HCT116 (cell line): ENCODE measurements at regions not wholly inside any gene's neighbourhood (a gene's known extent, or its start where the extent isn't known, plus 50 kb on each side); places are given as distances from the start of the nearest gene placed in this dataset.

Source experiments
- ATAC-seq: fragments of 200-7000 bp; cut with Tn5 transposase; 2 replicates; pipeline ENCODE4 v1.9.1; 2020; ENCODE audit warnings: mild to moderate bottlenecking, moderate library complexity
- BruUV-seq: library from RNA; stranded (reverse); fragments of 400-500 nt; replicated peaks from 2 replicates; lab custom pipeline; 2021; lab: Mats Ljungman, UMichigan
- CTCF ChIA-PET: fragments of 300-600 bp; sonication (Branson Sonifier 250); formaldehyde crosslinking; loops from one replicate; lab custom pipeline; 2021; ENCODE audit warnings: antibody characterized with exemption; lab: Charles Lee
- POLR2A ChIA-PET: fragments of 300-600, 350-600 bp; sonication (Branson Sonifier 250); formaldehyde crosslinking; loops from one replicate; lab custom pipeline; 2021; ENCODE audit warnings: antibody characterized with exemption; lab: Charles Lee
- RAD21 ChIA-PET, 2 experiments: fragments of 300-600 bp; sonication (Branson Sonifier 250); formaldehyde crosslinking; loops; one replicate each; lab custom pipeline; 2023; ENCODE audit warnings: low total read pairs in 2 of 2; ENCODE audit not compliant: uncharacterized antibody in 2 of 2, unreplicated experiment in 2 of 2, low non-redundant PET in 1 of 2; lab: Charles Lee
- DNase-seq: peaks from one replicate; pipeline ENCODE4 v3.0.0-alpha.2; 2010; ENCODE audit warnings: low read depth, low spot score
- H2AFZ ChIP-seq: fragments of 200-600 bp; shearing (Covaris generic), sonication (generic); 2 replicates; pipeline ENCODE4 v1.6.1; 2017; ENCODE audit warnings: low read depth, mixed run types, mixed read lengths, antibody characterized with exemption, low read length; ENCODE audit not compliant: poor library complexity, severe bottlenecking
- H3K27ac ChIP-seq: 2 replicates; pipeline ENCODE4 v1.5.1; 2012; ENCODE audit warnings: low read depth, low read length
- H3K27me3 ChIP-seq: fragments of 200-600 bp; sonication (generic); 2 replicates; pipeline ENCODE4 v1.6.1; 2016; ENCODE audit warnings: mixed run types, low read length, mixed read lengths; ENCODE audit not compliant: insufficient read depth
- H3K36me3 ChIP-seq, 2 experiments: fragments of 200-500 bp in 1 of 2; fragments of 200-600 bp in 1 of 2; sonication (Bioruptor generic) in 1 of 2; sonication (generic) in 1 of 2; 2 replicates each; pipeline versions ENCODE4 v1.5.1 to v1.6.1; 2014 to 2016; ENCODE audit warnings: low read length in 2 of 2, inconsistent platforms in 1 of 2, mixed read lengths in 1 of 2, mixed run types in 1 of 2; ENCODE audit not compliant: insufficient read depth in 2 of 2, control insufficient read depth in 1 of 2
- H3K4me1 ChIP-seq, 2 experiments: fragments of 200-600 bp in 1 of 2; sonication (generic) in 1 of 2; 2 replicates each; pipeline versions ENCODE4 v1.5.1 to v1.6.1; 2012 to 2017; ENCODE audit warnings: low read length in 2 of 2, inconsistent platforms in 1 of 2, mild to moderate bottlenecking in 1 of 2, mixed read lengths in 1 of 2, mixed run types in 1 of 2, moderate library complexity in 1 of 2; ENCODE audit not compliant: insufficient read depth in 2 of 2, control insufficient read depth in 1 of 2
- H3K4me2 ChIP-seq: fragments of 200-600 bp; sonication (generic); 2 replicates; pipeline ENCODE4 v1.6.1; 2017; ENCODE audit warnings: mixed run types, low read length, mixed read lengths
- H3K4me3 ChIP-seq, 2 experiments: fragments of 200-600 bp in 1 of 2; sonication (generic) in 1 of 2; replicated peaks in 1 of 2; 2 replicates each; pipeline ENCODE4 v1.5.1; 2011 to 2016; ENCODE audit warnings: low read length in 2 of 2, control low read depth in 1 of 2, low read depth in 1 of 2, mild to moderate bottlenecking in 1 of 2, mixed read lengths in 1 of 2, mixed run types in 1 of 2
- H3K79me2 ChIP-seq: fragments of 200-600 bp; sonication (generic); 2 replicates; pipeline ENCODE4 v1.6.1; 2017; ENCODE audit warnings: mild to moderate bottlenecking, mixed run types, low read length, moderate library complexity, mixed read lengths; ENCODE audit not compliant: insufficient read depth
- H3K9ac ChIP-seq: fragments of 200-600 bp; sonication (generic); 2 replicates; pipeline ENCODE4 v1.6.1; 2016; ENCODE audit warnings: low read length, mixed read lengths
- H3K9me2 ChIP-seq: fragments of 200-600 bp; sonication (generic), shearing (Covaris generic); 2 replicates; pipeline ENCODE4 v1.6.1; 2017; ENCODE audit warnings: mixed run types, mild to moderate bottlenecking, moderate library complexity; ENCODE audit not compliant: insufficient read depth
- H3K9me3 ChIP-seq, 2 experiments: fragments of 200-500 bp in 1 of 2; fragments of 200-600 bp in 1 of 2; sonication (Bioruptor generic) in 1 of 2; sonication (generic) in 1 of 2; 2 replicates each; pipeline ENCODE4 v1.6.1; 2014 to 2017; ENCODE audit warnings: low read length in 2 of 2, mixed read lengths in 2 of 2, inconsistent platforms in 1 of 2, low read depth in 1 of 2, mild to moderate bottlenecking in 1 of 2, mixed run types in 1 of 2, moderate library complexity in 1 of 2; ENCODE audit not compliant: control insufficient read depth in 1 of 2, insufficient read depth in 1 of 2
- H4K20me1 ChIP-seq: fragments of 200-600 bp; sonication (generic), shearing (Covaris generic); 2 replicates; pipeline ENCODE4 v1.6.1; 2017; ENCODE audit warnings: mixed run types, mild to moderate bottlenecking, moderate library complexity; ENCODE audit not compliant: insufficient read depth
- CEBPB ChIP-seq: IDR thresholded peaks from 2 replicates; pipeline ENCODE4 v1.6.1; 2012; ENCODE audit warnings: low read depth
- EGR1 ChIP-seq: IDR thresholded peaks from 2 replicates; pipeline ENCODE4 v1.6.1; 2012; ENCODE audit warnings: low read depth
- ELF1 ChIP-seq: IDR thresholded peaks from 2 replicates; pipeline ENCODE4 v1.6.1; 2012; ENCODE audit warnings: low read depth, borderline replicate concordance
- EZH2 ChIP-seq: fragments of 200-600 bp; sonication (generic); IDR thresholded peaks from 2 replicates; pipeline ENCODE4 v1.6.1; 2017; ENCODE audit warnings: antibody characterized with exemption, mixed run types
- EZH2phosphoT487 ChIP-seq: fragments of 200-600 bp; IDR thresholded peaks from 2 replicates; pipeline ENCODE4 v1.6.1; 2018; ENCODE audit warnings: antibody characterized with exemption, borderline replicate concordance
- FOSL1 ChIP-seq: IDR thresholded peaks from 2 replicates; pipeline ENCODE4 v1.6.1; 2012; ENCODE audit warnings: low read depth
- JUND ChIP-seq: IDR thresholded peaks from 2 replicates; pipeline ENCODE4 v1.6.1; 2012
- MAX ChIP-seq: IDR thresholded peaks from 2 replicates; pipeline ENCODE4 v1.6.1; 2012
- POLR2A ChIP-seq: IDR thresholded peaks from 2 replicates; pipeline ENCODE4 v1.7.0; 2011; ENCODE audit warnings: borderline replicate concordance; ENCODE audit not compliant: insufficient read depth, insufficient read length; ENCODE audit errors: extremely low read depth
- POLR2AphosphoS5 ChIP-seq: IDR thresholded peaks from 2 replicates; pipeline ENCODE4 v1.6.1; 2011; ENCODE audit warnings: mild to moderate bottlenecking, low read depth, low read length, moderate library complexity
- RAD21 ChIP-seq: IDR thresholded peaks from 2 replicates; pipeline ENCODE4 v1.6.1; 2012; ENCODE audit warnings: low read depth, mild to moderate bottlenecking
- SIN3A ChIP-seq: IDR thresholded peaks from 2 replicates; pipeline ENCODE4 v1.6.1; 2012; ENCODE audit warnings: low read depth
- SRF ChIP-seq: IDR thresholded peaks from 2 replicates; pipeline ENCODE4 v1.6.1; 2012; ENCODE audit warnings: low read depth
- TCF7L2 ChIP-seq: IDR thresholded peaks from 2 replicates; pipeline ENCODE4 v1.7.0; 2011; ENCODE audit warnings: borderline replicate concordance, inconsistent platforms; ENCODE audit not compliant: insufficient read depth, insufficient read length; ENCODE audit errors: extremely low read depth
- YY1 ChIP-seq: IDR thresholded peaks from 2 replicates; pipeline ENCODE4 v1.6.1; 2011; ENCODE audit warnings: low read length, low read depth, moderate library complexity, mild to moderate bottlenecking; ENCODE audit not compliant: insufficient replicate concordance; ENCODE audit errors: extremely low read depth
- ZNF274 ChIP-seq: fragments of 200-500 bp; sonication (Bioruptor generic); IDR thresholded peaks from 2 replicates; pipeline ENCODE4 v1.6.1; 2014; ENCODE audit warnings: mild to moderate bottlenecking, low read depth, low read length, inconsistent platforms
- intact Hi-C: fragments of 100-400 bp; cut with micrococcal nuclease; formaldehyde crosslinking; loops from 2 replicates; pipeline ENCODE4 v1.10.0; 2022
- TF ChIP-seq, protein P1 (sequence below), 3 experiments: fragments of 200-600 bp in 1 of 3; sonication (generic) in 1 of 3; IDR thresholded peaks in 2 of 3; conservative IDR thresholded peaks in 1 of 3; 2 replicates each; pipeline ENCODE4 v1.5.1; 2012 to 2017; ENCODE audit warnings: low read depth in 2 of 3, low read length in 2 of 3, antibody characterized with exemption in 1 of 3, borderline replicate concordance in 1 of 3, control low read depth in 1 of 3, mild to moderate bottlenecking in 1 of 3, mixed read lengths in 1 of 3, mixed run types in 1 of 3, moderate library complexity in 1 of 3; ENCODE audit not compliant: insufficient read depth in 1 of 3

DNA sequence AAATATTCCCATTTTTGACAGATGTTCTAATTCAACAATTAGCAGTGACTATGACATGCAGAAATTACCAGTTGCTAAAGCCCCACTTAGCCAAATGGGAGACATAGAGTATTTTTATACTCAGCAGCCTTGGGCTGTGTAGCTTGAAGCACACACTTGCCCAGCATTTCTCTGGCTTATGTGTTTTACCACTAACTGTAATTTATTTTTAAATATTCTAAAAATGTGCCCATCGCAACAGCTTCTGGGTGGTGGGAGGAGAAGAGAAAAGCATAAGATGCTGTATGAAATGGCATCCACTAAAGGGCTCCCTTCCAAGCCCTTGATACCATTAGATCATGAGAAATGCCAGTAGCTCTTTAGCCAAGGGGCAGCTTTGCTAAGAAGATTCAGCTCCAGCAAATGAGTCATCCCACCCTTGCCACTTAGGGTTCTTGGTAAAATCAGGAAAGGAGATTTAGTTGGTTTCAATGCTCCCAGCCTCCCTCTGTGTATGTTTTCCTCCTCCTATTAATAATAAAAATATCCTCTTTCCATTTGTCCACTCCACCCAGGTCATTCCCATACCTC lies 462.7 kb upstream of the DEPDC1 start:
- H3K27me3 ChIP-seq = no peaks in the 10 kb centered on the region
- POLR2A ChIA-PET = no interaction called here
- ATAC-seq = no peak
- CTCF ChIA-PET = no interaction called here
- no peaks in the 10 kb centered on the region for H4K20me1 ChIP-seq
- H3K27ac ChIP-seq = no peak overlapping the region
- no peak for DNase-seq
- intact Hi-C loops = no loop called here
- H3K9me3 ChIP-seq = no peaks in the 10 kb centered on the region
- no peak overlapping the region for H2AFZ ChIP-seq
- no peak overlapping the region for H3K4me2 ChIP-seq
- no peaks in the 10 kb centered on the region for H3K4me1 ChIP-seq
- no peak overlapping the region for H3K4me3 ChIP-seq
- H3K36me3 ChIP-seq = no peaks in the 10 kb centered on the region
- no peaks in the 10 kb centered on the region for H3K79me2 ChIP-seq
- H3K9me2 ChIP-seq = no peaks in the 10 kb centered on the region
- TF ChIP-seq YY1 (no peak), TCF7L2 (no peak), RAD21 (no peak), EZH2 (no peak), EZH2phosphoT487 (no peak), EGR1 (no peak), SRF (no peak)
- no TSS peak for BruUV-seq
- RAD21 ChIA-PET = no interaction called here
- H3K9ac ChIP-seq = no peak overlapping the region

DNA sequence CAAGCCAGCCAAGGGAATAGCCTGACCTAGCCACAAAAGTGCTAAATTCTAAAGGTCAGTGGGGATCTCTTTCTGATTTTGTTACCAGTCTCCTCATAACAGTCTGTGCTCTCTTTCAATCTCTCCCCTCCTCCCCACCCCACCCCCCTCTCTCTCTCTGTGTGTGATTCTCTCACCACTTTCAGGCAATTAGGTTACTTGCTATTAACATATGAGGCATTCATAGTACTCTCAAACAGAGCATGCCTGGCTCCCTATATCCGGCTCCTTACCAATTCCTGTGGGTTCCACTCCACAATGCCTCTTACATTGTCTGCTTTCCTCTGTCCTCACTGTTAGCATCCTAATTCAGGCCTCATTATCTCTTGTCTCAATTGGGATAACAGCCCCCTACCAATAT lies 464.3 kb upstream of the DEPDC1 start:
- Histone ChIP-seq H3K4me3 (no peak overlapping the region), H3K79me2 (no peaks in the 10 kb centered on the region), H3K27ac (no peak overlapping the region), H3K36me3 (no peaks in the 10 kb centered on the region), H4K20me1 (no peaks in the 10 kb centered on the region), H3K4me1 (no peaks in the 10 kb centered on the region), H3K9me2 (no peaks in the 10 kb centered on the region), H3K9ac (no peak overlapping the region), H3K27me3 (no peaks in the 10 kb centered on the region), H2AFZ (no peak overlapping the region), H3K4me2 (no peak overlapping the region), H3K9me3 (no peaks in the 10 kb centered on the region)
- ChIA-PET CTCF (no interaction called here), POLR2A (no interaction called here), RAD21 (no interaction called here)
- intact Hi-C loops = no loop called here
- TF ChIP-seq POLR2A = no peak
- no peak for TF ChIP-seq CEBPB
- TF ChIP-seq EZH2phosphoT487 = no peak
- no peak for TF ChIP-seq SIN3A
- TF ChIP-seq, protein P1, sequence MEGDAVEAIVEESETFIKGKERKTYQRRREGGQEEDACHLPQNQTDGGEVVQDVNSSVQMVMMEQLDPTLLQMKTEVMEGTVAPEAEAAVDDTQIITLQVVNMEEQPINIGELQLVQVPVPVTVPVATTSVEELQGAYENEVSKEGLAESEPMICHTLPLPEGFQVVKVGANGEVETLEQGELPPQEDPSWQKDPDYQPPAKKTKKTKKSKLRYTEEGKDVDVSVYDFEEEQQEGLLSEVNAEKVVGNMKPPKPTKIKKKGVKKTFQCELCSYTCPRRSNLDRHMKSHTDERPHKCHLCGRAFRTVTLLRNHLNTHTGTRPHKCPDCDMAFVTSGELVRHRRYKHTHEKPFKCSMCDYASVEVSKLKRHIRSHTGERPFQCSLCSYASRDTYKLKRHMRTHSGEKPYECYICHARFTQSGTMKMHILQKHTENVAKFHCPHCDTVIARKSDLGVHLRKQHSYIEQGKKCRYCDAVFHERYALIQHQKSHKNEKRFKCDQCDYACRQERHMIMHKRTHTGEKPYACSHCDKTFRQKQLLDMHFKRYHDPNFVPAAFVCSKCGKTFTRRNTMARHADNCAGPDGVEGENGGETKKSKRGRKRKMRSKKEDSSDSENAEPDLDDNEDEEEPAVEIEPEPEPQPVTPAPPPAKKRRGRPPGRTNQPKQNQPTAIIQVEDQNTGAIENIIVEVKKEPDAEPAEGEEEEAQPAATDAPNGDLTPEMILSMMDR (IDR thresholded peaks at IDR 0.05 in 2 of 3, conservative IDR thresholded peaks at IDR 0.05 in 1 of 3; ENCODE audit: borderline replicate concordance in 1 of 3, insufficient read depth in 1 of 3, low read depth in 2 of 3, low read length in 2 of 3) = no peak
- no peak for TF ChIP-seq MAX
- no peak for TF ChIP-seq SRF
- TF ChIP-seq EGR1 = no peak
- no peak for TF ChIP-seq JUND
- no peak for TF ChIP-seq RAD21
- no peak for TF ChIP-seq FOSL1
- TF ChIP-seq ZNF274 = no peak
- TF ChIP-seq POLR2AphosphoS5 = no peak
- no peak for TF ChIP-seq ELF1
- DNase-seq (no peak), ATAC-seq (no peak)
- no TSS peak for BruUV-seq
